ENCODE measurements at regions not wholly inside any gene's neighbourhood (a gene's known extent, or its start where the extent isn't known, plus 50 kb on each side); places are given as distances from the start of the nearest gene placed in this dataset.
"Not testable (repeated sequence)": the region's sequence is repeated elsewhere in the genome, so short reads cannot be mapped to it uniquely, and the experiment has no call there.

DNA sequence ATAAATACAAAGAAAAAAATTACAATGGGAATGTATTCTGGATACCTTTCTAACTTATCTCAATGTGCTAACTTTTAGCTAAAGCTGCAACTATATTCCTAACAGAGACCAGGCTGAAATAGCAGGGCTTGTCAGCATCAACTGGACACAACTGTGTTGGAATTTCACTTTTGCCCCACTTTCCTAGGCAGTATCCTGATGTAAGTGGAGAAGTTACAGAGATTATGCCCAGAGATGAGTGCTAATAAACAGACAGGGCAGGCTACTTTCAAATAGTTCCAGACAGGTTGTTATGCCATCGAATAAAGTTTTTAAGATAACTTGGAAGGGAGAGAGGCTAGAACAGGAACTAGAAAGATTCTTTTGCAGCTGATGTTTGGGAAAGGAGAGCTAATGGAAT is 201.9 kb downstream of the KCTD12 start:
- DNase-seq (ENCODE audit: low spot score) = no peak
- intact Hi-C loops (cut with DNase I) = no loop called here

DNA sequence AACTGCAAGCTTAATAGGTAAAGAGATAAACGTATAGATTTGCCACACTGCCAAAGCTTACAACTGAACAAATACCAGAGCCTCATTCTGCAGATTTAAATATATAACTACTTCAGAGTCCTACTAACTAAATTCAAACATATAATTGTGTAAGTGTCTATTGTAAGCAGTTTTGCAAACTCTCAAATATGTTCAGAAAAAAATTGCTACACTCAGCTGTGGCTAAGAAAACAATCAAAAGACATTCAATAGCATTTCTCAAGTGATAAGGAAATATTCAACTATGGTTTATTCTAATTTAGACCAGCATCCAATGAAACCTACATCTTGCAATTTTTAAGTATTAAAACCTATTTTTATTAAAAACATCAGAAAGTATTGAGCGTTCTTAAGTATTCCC is 202.4 kb downstream of the KCTD12 start:
- DNase-seq (ENCODE audit: low spot score) = no peak
- intact Hi-C loops (cut with DNase I) = no loop called here

DNA sequence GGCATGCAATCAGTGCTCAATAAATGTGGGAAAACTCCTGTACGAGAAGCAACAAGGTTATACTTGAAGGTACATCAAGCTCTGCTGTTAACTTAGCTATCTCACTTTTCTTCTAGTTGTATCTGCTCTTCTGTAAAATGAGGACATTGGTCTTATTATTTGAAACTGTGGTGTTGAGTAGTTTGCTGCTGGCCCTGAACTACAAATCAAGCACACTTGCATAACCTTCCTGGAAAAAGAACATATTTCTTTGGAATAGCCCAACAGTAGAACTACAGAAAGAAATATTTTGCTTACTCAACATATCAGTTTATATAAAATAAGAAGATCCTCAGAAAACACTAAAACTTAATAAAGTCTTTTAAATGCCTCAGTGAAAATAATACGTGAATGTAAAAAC is 203.0 kb downstream of the KCTD12 start:
- DNase-seq (ENCODE audit: low spot score) = no peak
- intact Hi-C loops (cut with DNase I) = no loop called here

DNA sequence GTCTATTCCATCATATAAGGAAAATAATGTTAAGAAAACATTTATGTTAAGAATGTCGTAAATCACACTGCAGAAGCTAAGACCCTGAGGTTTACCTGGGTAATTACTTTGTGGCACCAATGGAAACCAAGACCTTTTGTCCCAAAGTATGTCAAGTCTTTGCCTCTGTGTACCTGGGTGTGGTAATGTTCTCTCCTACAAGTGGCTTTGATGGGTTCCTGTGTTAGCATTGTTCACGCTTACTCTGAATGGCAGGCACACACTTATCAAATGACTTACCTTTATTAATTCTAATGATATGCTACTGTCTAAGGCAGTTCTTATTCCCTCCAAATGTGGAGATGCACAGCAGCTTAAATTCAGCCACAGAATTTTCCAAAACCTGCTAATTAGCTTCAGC is 206.1 kb downstream of the KCTD12 start:
- intact Hi-C loops (cut with DNase I) = no loop called here
- DNase-seq (ENCODE audit: low spot score) = no peak

DNA sequence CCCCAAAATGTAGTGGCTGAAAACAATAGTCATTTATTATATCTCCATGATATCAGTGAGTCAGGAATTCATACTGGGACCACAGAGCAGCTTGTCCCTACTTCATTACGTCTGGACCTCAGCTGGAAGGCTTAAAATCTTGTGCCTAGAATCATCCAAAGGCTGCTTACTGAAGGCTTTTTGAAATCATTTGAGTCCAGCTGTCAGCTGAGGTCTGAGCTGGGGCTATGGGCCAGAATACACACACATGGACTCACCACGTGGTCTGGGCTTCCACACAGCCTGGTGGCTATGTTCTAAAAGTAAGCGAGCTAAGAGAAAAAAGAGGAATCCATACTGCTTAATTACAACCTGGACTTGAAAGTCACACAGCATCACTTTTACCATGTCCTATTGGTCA is 209.2 kb downstream of the KCTD12 start:
- DNase-seq (ENCODE audit: low spot score) = peak; percentile 82
- intact Hi-C loops (cut with DNase I) = no loop called here

DNA sequence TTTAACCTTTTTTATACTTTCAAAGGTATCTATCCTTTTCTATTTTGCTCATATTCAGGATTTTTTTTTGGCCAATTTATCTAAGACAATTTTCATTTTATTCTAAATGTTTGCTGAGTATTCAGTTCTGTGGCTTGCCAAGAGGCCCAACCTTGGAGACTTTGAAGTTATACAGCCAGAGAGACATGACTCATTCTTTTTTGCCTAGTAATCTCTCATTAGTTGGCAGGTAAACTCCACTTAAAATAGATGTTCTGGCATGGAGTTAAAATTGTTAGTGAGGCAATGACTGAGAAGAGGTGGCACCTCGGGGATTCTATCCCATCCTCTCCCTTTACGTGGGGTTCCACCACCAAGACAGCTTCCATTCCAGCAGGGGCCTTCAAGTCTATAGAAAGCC is 213.8 kb downstream of the KCTD12 start:
- intact Hi-C loops (cut with DNase I) = no loop called here

DNA sequence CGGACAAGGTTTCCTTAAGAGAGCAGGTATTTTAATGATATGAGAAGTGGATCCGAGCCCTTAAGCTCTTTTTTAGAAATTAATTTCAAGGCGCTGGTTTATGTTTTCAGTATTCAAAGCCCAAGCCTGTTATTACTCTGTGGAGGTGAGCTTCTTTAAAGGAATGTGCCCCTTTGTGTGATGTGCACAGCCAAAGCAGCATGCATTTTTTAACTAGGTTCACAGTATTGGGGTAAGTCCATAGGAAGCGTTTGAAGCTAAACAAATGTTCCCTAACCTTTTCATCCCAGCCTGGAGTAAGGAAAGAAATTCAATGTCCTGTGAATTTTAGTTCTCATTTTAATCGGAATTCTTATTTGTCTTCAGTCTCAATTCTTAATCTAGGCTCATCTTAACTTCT is 217.5 kb downstream of the KCTD12 start:
- intact Hi-C loops (cut with DNase I) = loop anchor here (10.0 kb wide), 2 partner anchors 226 to 236 kb away; no protein-coding TSS in a partner anchor
- no peak for DNase-seq (ENCODE audit: low spot score)

More for the DNA sequence above, 213.8 kb downstream of the KCTD12 start:
- no peak for DNase-seq (ENCODE audit: low spot score)

DNA sequence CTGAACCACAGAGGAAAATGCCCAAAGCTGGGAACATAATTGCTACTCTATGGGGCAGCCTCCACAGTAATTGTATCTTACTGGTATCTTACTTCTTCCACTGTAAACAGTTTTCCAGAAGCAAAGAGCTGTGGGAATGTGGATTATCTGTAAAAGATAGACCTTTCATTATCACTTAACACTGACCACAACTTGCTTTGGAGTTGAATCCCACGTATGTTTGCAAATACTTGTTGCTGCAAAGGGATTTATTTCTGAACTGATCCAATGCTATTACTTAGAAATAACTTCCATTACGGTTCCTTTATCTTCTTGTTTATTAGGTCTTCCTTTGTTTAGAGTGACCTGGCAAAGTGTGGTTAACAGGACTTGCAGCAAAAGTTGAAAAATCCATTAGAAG is 218.1 kb downstream of the KCTD12 start:
- intact Hi-C loops (cut with DNase I) = loop anchor here (10.0 kb wide), 2 partner anchors 227 to 237 kb away; no protein-coding TSS in a partner anchor
- no peak for DNase-seq (ENCODE audit: low spot score)

DNA sequence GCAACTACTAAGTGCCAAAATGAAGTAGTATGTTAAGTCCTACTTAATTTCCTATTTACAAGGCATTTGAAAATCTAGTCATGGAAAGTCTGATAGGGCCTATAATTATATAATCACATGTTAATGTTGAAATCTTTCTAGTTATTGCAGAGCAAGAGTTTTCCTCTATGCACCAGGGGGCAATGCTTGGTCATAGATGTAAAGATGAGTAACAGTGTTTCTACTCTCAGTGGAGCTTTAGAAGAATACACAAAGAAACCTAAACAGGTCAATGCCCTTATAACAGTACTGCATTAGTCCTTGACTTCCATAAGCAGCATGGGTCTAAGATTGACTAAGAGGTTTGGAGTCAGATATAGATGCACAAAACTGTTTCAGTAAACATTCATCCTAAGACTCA is 218.7 kb downstream of the KCTD12 start:
- DNase-seq (ENCODE audit: low spot score) = no peak
- intact Hi-C loops (cut with DNase I) = loop anchor here (10.0 kb wide), 2 partner anchors 227 to 237 kb away; no protein-coding TSS in a partner anchor

DNA sequence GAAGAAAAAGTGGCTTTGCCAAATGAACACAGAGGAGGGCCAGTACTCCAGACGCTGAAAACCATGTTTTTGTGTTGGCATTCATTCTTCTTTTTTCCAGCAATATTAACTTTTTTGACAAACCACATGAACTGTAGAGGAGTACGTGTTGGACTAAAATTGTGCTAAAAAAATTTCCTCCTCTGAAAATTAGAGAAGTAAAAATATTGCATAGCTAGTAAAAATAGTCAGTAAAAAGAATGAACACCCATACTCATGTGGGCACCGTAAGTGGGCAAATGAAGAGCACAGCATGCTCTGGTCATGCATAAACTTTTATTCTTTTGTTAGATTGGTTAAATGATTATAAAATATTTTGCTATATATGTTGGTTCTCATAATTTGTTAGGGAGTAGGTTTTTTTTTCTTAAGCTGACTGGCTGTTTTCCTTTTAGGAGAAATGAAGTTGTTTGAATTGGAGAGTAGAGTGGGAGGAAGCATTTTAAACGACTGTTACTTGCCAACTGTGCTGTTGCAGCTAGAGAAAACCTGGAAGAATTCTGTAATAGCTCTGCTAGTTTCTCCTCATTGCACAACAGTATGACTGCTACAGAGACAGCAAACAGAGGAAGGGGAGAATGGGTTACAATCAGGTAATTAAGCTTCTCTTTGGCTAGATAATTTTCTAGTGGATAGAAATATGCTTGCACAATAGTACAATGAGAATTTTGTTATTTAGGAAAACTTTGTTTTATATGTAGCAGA is 222.4 kb downstream of the KCTD12 start:
- intact Hi-C loops (cut with DNase I) = loop anchor here (10.0 kb wide), 2 partner anchors 231 to 241 kb away; no protein-coding TSS in a partner anchor
- no peak for DNase-seq (ENCODE audit: low spot score)

DNA sequence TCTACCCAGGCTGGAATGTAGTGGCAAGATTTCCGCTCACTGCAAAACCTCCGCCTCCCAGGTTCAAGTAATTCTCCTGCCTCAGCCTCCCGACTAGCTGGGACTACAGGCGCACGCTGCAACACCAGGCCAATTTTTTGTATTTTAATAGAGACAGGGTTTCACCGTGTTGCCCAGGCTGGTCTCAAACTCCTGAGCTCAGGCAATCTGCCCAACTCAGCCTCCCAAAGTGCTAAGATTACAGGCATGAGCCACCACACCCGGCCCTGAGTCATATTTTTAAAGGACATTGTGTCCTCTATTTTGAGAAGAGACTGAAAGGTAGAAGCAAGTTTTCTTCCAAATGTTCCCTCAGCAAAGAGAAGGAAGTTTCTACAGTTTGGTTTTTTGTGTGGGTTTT is 227.1 kb downstream of the KCTD12 start:
- intact Hi-C loops (cut with DNase I); DNase-seq (ENCODE audit: low spot score): not testable (repeated sequence)

DNA sequence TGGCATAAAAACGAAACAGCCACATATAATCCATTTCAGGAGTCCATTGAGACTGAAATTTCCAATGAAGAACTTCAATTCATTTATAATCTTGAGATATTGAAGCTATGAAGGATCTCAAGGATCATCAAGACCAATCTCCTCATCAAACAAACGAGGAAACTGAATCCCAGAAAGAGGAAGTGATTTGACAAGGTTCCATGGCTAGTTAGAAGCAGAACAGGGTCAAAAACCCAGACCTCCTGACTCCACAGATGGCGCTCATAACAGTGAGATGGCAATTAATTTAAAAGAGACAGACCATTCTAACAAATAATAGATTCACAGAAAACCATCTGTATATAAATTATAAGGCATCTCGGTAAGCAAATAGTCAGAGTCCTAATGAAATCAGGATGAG is 229.7 kb downstream of the KCTD12 start:
- intact Hi-C loops (cut with DNase I) = no loop called here
- no peak for DNase-seq (ENCODE audit: low spot score)

DNA sequence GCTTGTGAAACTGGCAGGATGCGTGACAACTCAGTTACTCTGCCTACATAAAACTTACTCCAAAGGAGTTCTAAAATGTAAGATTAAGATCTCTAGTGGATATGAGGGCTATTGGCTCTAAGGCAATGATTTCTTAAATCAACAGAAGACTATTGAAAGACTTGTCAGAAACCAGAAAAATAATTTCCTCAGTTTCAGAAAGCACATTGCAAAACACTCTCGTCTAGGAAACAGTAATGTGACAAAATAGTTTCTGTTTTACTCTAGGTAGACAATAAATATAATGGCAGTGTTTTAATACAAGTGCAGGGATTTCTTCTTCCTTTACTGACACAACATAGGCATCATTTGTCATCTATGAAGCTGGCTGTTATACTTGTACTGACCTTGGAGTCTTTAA is 230.1 kb downstream of the KCTD12 start:
- intact Hi-C loops (cut with DNase I) = no loop called here
- DNase-seq (ENCODE audit: low spot score) = no peak

DNA sequence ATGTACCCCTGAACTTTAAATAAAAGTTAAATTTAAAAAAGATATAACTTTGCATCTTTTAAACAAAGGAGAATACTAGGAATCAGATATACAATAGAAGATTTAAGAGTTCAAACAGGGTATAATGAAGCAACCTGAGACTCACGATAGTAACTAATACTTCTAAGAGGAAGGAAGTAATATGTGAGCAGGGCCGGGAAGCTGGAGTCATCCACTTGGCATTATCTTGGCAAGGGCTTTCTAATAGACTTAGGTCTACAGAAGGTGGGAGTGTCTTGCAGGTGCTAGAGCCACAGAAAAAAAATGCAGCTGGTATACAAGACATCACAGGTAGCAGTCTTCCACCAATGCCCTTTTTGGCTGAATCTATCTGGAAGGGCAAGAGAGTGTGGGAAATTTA is 231.9 kb downstream of the KCTD12 start:
- no peak for DNase-seq (ENCODE audit: low spot score)
- intact Hi-C loops (cut with DNase I) = no loop called here

DNA sequence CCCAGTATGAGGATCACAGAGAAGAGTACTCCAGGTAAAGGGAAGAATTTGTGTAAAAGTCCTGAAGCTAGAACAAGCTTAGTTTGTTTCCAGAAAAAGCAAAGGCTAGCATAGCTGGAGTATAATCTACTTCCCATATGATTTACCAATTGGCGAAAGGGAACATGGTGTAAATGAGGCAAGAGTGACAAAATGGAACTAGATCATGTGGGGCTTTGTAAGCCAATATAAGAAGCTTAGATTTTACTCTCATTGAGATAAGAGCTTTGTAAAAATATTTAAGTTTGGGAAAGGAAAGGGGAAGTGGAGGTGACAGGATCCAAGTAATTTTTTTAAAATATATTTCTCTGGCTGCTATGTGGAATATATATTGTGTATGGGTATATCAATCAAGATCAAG is 234.9 kb downstream of the KCTD12 start:
- intact Hi-C loops (cut with DNase I) = no loop called here
- DNase-seq (ENCODE audit: low spot score) = no peak

DNA sequence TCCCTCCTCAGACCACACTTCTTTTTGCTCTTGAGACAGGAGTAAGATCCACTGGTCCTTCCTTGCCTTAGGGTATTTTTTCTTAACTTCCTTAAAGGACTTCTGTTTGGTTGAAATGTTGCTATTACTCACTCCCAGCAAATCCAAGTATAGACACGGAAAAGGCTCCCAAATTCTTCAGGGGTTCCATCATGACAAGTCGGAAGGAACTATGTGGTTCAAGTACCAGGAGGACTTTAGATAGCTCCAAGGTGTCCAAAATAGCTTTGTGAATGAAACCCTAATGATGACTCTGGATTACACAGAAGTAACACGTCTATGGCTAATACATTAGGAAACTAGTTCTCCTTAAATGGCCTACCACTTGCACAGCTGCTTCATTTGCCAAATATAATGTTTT is 238.7 kb downstream of the KCTD12 start:
- DNase-seq (ENCODE audit: low spot score) = no peak
- intact Hi-C loops (cut with DNase I) = no loop called here

DNA sequence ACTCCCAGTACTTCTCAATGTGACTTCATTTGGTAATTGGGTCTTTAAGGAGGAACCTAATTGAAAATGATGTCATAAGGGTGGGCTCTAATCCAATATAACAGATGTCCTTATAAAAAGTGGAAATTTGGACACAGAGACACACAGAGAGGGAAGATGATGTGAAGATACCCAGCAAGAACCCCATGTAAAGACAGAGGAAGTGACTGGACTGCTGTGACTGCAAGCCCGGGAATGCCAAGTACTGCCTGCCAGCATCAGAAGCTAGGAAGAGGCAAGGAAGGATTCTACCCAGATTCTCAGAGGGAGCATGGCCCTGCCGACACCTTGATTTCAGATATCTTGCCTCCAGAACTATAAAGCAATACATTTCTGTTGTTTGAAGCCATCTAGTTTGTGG is 239.3 kb downstream of the KCTD12 start:
- intact Hi-C loops (cut with DNase I) = no loop called here
- no peak for DNase-seq (ENCODE audit: low spot score)

DNA sequence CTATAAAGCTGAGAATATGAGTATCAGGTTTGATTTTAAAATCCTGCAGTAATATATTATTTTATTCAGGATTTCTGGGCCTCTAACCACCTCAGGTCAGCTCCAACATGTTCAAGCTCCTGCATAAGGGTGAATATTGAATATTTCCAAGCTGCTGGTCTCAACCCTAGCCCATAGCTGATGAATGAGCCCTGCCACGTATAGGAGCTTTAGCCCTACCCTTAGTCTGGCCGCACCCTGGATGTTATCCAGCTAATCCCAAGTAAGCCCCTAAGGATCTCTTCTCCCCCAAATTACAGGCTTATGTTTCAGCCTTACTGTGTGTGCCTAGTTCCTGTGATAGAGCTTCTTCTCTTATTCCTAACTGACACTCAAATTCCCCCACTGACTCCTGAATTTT is 240.6 kb downstream of the KCTD12 start:
- intact Hi-C loops (cut with DNase I) = no loop called here
- no peak for DNase-seq (ENCODE audit: low spot score)

DNA sequence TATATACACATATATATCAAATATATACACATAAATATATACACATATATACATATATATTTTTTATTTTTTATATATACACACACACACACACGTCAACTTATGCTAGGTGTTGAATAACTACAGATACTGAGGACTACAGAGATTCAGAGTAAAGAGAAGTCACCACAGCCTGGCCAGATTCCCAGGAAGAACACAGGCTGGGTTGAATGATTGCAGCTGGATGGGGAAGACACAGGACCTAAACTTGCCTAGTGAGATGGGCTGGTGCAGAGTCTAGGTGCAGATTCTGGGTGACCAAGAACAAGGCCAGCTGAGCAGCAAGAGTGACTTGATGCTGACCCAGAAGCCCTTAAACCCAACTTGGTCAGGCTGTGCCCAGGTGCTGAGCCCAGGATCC is 241.3 kb downstream of the KCTD12 start:
- intact Hi-C loops (cut with DNase I) = no loop called here
- DNase-seq (ENCODE audit: low spot score) = no peak

DNA sequence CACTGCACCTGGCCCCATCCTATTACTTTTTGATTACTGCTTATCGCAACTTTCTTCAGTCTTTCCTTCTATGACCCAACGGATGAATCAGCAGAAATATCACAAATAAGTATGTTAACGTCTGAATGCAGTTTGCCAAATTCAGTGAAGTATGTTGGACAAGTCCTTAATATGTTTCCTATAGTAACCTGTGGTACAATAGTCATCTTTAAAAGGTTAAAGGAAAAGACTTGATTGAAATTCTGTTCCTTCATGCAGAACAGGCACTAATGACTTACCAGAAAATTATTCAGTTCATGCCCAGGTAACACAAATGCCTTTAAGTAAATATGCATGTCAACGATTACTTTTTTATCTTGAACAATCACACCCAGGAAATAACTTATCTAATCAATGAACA is 242.6 kb downstream of the KCTD12 start:
- intact Hi-C loops (cut with DNase I) = no loop called here

DNA sequence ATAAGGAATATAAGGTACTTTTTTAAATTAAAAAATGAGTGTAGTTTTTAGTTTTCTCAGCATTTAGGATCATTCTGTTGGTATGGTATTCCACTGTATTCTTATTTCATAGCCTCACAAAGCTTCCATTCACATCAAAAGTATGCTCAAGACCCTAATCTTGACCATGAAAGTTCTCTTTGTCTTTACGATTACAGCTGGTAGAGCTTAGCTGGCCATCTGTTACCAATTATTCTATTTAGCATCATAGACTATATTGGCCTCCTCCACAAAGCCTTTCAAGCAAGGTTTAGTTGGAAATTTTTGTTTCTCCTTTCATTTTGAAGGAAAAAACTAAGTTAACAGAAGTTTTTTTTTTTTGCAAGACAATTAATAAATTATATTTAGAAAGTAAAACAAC is 245.1 kb downstream of the KCTD12 start:
- intact Hi-C loops (cut with DNase I) = no loop called here

More for the DNA sequence above, 242.6 kb downstream of the KCTD12 start:
- no peak for DNase-seq (ENCODE audit: low spot score)

DNA sequence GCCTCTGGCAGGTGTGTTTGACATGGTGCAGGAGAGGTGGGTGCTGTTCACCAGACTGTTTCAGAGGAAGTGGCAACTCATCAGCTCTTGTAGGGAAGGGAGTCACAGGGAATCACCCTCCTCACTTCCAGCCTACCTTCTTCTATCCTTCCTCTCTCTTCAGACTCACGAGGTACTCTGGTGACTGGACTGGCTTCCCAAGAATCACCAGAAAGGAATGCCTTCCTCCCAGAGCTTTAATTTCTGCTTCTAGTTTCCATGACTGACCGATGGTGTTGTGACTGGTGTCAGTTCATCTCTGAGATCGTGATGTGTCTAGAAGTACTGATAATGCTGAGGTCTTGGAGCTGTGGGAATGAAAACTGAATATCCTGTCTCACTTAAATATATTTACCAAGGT is 247.3 kb downstream of the KCTD12 start:
- DNase-seq (ENCODE audit: low spot score) = no peak
- intact Hi-C loops (cut with DNase I) = no loop called here

More for the DNA sequence above, 245.1 kb downstream of the KCTD12 start:
- no peak for DNase-seq (ENCODE audit: low spot score)
